ENCODE measurements at regions not wholly inside any gene's neighbourhood (a gene's known extent, or its start where the extent isn't known, plus 50 kb on each side); places are given as distances from the start of the nearest gene placed in this dataset.

- no peak for DNase-seq (ENCODE audit: low read depth)
- TF ChIP-seq, protein P1, sequence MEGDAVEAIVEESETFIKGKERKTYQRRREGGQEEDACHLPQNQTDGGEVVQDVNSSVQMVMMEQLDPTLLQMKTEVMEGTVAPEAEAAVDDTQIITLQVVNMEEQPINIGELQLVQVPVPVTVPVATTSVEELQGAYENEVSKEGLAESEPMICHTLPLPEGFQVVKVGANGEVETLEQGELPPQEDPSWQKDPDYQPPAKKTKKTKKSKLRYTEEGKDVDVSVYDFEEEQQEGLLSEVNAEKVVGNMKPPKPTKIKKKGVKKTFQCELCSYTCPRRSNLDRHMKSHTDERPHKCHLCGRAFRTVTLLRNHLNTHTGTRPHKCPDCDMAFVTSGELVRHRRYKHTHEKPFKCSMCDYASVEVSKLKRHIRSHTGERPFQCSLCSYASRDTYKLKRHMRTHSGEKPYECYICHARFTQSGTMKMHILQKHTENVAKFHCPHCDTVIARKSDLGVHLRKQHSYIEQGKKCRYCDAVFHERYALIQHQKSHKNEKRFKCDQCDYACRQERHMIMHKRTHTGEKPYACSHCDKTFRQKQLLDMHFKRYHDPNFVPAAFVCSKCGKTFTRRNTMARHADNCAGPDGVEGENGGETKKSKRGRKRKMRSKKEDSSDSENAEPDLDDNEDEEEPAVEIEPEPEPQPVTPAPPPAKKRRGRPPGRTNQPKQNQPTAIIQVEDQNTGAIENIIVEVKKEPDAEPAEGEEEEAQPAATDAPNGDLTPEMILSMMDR (IDR thresholded peaks at IDR 0.05; ENCODE audit: insufficient read depth, low read length): no peak
Measured at GRCh38 chr2:14930441-14930840, 297.9 kb downstream of the LRATD1 start.

DNA sequence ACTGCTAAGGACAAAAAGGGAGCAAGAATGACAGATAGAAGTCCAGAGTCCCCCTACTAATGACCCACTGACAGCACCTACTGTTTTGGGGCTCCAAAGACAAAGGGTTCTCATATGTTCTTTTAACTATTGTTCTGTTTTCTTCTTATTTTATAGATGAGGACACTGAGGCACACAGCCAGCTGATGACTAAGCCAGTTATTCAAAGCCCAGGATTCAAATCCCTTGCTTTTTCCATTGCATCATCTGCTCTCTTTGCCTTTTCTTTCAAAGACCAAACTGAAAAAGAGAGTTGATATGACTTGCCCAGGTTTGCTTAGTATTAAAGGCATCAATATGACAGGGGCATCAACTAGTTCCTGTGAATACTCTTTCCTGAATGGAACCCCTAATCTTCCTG, 299.8 kb downstream of the LRATD1 start:
- no peak overlapping the region for H3K4me3 ChIP-seq (ENCODE audit: low read depth, low read length)
- TF ChIP-seq, protein P1 (IDR thresholded peaks at IDR 0.05; ENCODE audit: insufficient read depth, low read length): no peak
- DNase-seq (ENCODE audit: low read depth): no peak

More at GRCh38 chr2:14930441-14930840, 297.9 kb downstream of the LRATD1 start:
- H3K4me3 ChIP-seq (ENCODE audit: low read depth, low read length): no peak overlapping the region

DNA sequence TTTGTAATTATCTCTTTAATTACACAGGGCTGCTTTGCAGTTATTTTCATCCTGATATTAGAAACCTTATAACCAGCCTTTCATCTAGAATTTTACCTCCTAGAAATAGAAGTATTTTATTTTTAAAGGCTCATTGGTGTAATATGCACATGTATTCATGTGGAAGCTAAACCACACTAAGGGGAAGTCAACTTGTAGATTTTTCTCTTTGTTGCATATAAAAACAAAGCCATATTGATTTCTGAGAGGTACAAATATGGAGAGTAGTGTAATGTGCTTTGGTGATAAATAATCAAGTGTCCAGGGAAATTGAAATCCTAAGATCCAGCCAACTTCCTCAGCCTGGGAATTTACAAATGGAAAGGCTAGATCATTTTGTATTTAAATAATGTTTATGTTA, 301.2 kb downstream of the LRATD1 start:
- no peak for DNase-seq (ENCODE audit: low read depth)
- H3K4me3 ChIP-seq (ENCODE audit: low read depth, low read length): no peak overlapping the region
- TF ChIP-seq, protein P1 (IDR thresholded peaks at IDR 0.05; ENCODE audit: insufficient read depth, low read length): no peak

GRCh38 chr2:14936426-14936825, 303.9 kb downstream of the LRATD1 start:
- DNase-seq (ENCODE audit: low read depth): no peak
- H3K4me3 ChIP-seq (ENCODE audit: low read depth, low read length): no peak overlapping the region
- TF ChIP-seq, protein P1 (IDR thresholded peaks at IDR 0.05; ENCODE audit: insufficient read depth, low read length): no peak

DNA sequence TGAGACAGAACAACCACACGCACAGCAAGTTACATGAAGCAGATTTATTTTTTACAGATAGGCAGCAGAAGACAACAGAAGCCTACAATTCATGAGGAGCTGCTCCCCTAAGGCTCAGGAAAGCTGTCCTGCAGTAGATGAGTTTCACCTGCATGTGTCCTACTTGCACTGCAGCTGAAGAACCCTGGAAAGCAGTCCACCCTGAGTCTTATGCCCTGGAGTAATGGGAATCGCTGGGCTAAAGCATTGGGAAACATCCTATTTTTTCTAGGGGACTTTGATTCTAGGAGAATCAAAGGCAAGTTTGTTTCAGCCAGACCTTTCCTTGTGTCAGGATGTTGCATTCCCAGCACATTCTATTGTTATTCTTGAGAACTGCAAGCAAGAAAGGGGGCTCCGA, 304.8 kb downstream of the LRATD1 start:
- TF ChIP-seq, protein P1 (IDR thresholded peaks at IDR 0.05; ENCODE audit: insufficient read depth, low read length): no peak
- no peak overlapping the region for H3K4me3 ChIP-seq (ENCODE audit: low read depth, low read length)
- no peak for DNase-seq (ENCODE audit: low read depth)

GRCh38 chr2:14941151-14941631, 308.7 kb downstream of the LRATD1 start:
- no peak overlapping the region for H3K4me3 ChIP-seq (ENCODE audit: low read depth, low read length)
- DNase-seq (ENCODE audit: low read depth): no peak

More at GRCh38 chr2:14941151-14941631, 308.7 kb downstream of the LRATD1 start:
- TF ChIP-seq, protein P1 (IDR thresholded peaks at IDR 0.05; ENCODE audit: insufficient read depth, low read length): no peak

Measured in fibroblast of the aortic adventitia (primary cell).